DND-41 (cell line): ENCODE measurements at regions not wholly inside any gene's neighbourhood (a gene's known extent, or its start where the extent isn't known, plus 50 kb on each side); places are given as distances from the start of the nearest gene placed in this dataset.

Source experiments
- EZH2 ChIP-seq: IDR thresholded peaks from 3 replicates; pipeline ENCODE4 v1.6.1; 2012; ENCODE audit warnings: borderline replicate concordance, low read depth, mild to moderate bottlenecking, moderate library complexity, low read length, inconsistent platforms; ENCODE audit not compliant: severe bottlenecking
- TF ChIP-seq, protein P1 (sequence below): IDR thresholded peaks from 2 replicates; pipeline ENCODE4 v1.5.1; 2012; ENCODE audit warnings: borderline replicate concordance, low read length, moderate library complexity, mild to moderate bottlenecking; ENCODE audit not compliant: poor library complexity, severe bottlenecking; ENCODE audit errors: extremely low read depth

- TF ChIP-seq, protein P1, sequence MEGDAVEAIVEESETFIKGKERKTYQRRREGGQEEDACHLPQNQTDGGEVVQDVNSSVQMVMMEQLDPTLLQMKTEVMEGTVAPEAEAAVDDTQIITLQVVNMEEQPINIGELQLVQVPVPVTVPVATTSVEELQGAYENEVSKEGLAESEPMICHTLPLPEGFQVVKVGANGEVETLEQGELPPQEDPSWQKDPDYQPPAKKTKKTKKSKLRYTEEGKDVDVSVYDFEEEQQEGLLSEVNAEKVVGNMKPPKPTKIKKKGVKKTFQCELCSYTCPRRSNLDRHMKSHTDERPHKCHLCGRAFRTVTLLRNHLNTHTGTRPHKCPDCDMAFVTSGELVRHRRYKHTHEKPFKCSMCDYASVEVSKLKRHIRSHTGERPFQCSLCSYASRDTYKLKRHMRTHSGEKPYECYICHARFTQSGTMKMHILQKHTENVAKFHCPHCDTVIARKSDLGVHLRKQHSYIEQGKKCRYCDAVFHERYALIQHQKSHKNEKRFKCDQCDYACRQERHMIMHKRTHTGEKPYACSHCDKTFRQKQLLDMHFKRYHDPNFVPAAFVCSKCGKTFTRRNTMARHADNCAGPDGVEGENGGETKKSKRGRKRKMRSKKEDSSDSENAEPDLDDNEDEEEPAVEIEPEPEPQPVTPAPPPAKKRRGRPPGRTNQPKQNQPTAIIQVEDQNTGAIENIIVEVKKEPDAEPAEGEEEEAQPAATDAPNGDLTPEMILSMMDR: no peak
- TF ChIP-seq EZH2: no peak
These were observed 193.6 kb downstream of the AASDHPPT start for GRCh38 chr11:106271086-106271485.
